Panc1 (cell line): ENCODE measurements at regions not wholly inside any gene's neighbourhood (a gene's known extent, or its start where the extent isn't known, plus 50 kb on each side); places are given as distances from the start of the nearest gene placed in this dataset.

Source experiments
- ATAC-seq: fragments of 200-7000 bp; cut with Tn5 transposase; 2 replicates; pipeline ENCODE4 v1.9.1; 2020; ENCODE audit warnings: mild to moderate bottlenecking, moderate library complexity
- BruUV-seq: library from RNA; stranded (reverse); fragments of 400-500 nt; replicated peaks from 2 replicates; lab custom pipeline; 2021; lab: Mats Ljungman, UMichigan
- CTCF ChIA-PET: fragments of 300-600 bp; sonication (Branson Sonifier 250); formaldehyde crosslinking; loops from one replicate; lab custom pipeline; 2022; ENCODE audit warnings: antibody characterized with exemption; lab: Charles Lee
- POLR2A ChIA-PET: fragments of 300-600 bp; sonication (Branson Sonifier 250); formaldehyde crosslinking; loops from one replicate; lab custom pipeline; 2022; ENCODE audit warnings: antibody characterized with exemption; lab: Charles Lee
- DNase-seq: peaks from one replicate; pipeline ENCODE4 v3.0.0-alpha.2; 2010; ENCODE audit warnings: low read depth, low spot score
- H3K27ac ChIP-seq: 2 replicates; pipeline ENCODE4 v1.5.1; 2011; ENCODE audit warnings: mild to moderate bottlenecking, low read length, inconsistent platforms
- H3K27me3 ChIP-seq: fragments of 200-500 bp; sonication (Bioruptor generic); 2 replicates; pipeline ENCODE4 v1.6.0; 2014; ENCODE audit warnings: low read length, inconsistent platforms; ENCODE audit not compliant: control insufficient read depth, insufficient read depth
- H3K36me3 ChIP-seq: fragments of 200-500 bp; sonication (Bioruptor generic); 2 replicates; pipeline ENCODE4 v1.5.1; 2014; ENCODE audit warnings: inconsistent platforms, mild to moderate bottlenecking, low read length, moderate library complexity; ENCODE audit not compliant: control insufficient read depth, insufficient read depth
- H3K4me1 ChIP-seq: 2 replicates; pipeline ENCODE4 v1.5.1; 2011; ENCODE audit warnings: inconsistent platforms, mild to moderate bottlenecking, low read length, moderate library complexity; ENCODE audit not compliant: control insufficient read depth, insufficient read depth
- H3K4me3 ChIP-seq, 2 experiments: 2 replicates each; pipeline ENCODE4 v1.5.1; 2011 to 2012; ENCODE audit warnings: low read depth in 2 of 2, low read length in 2 of 2, mild to moderate bottlenecking in 2 of 2, inconsistent platforms in 1 of 2, moderate library complexity in 1 of 2
- H3K9me3 ChIP-seq: fragments of 200-500 bp; sonication (Bioruptor generic); 2 replicates; pipeline ENCODE4 v1.5.1; 2014; ENCODE audit warnings: low read depth, mild to moderate bottlenecking, inconsistent platforms, low read length, moderate library complexity; ENCODE audit not compliant: control insufficient read depth, insufficient read depth
- CTCF ChIP-seq: fragments of 450-650 bp; IDR thresholded peaks from 2 replicates; pipeline ENCODE4 v1.5.1; 2017; ENCODE audit warnings: mild to moderate bottlenecking
- POLR2AphosphoS5 ChIP-seq: IDR thresholded peaks from 2 replicates; pipeline ENCODE4 v1.6.1; 2012; ENCODE audit warnings: mild to moderate bottlenecking, low read depth, low read length, moderate library complexity
- REST ChIP-seq, 2 experiments: IDR thresholded peaks; 2 replicates each; pipeline ENCODE4 v1.6.1; 2011 to 2012; ENCODE audit warnings: low read depth in 2 of 2, control low read depth in 1 of 2, low read length in 1 of 2, mild to moderate bottlenecking in 1 of 2, moderate library complexity in 1 of 2; ENCODE audit not compliant: insufficient read depth in 1 of 2
- SIN3A ChIP-seq: IDR thresholded peaks from 2 replicates; pipeline ENCODE4 v1.6.1; 2012; ENCODE audit warnings: low read depth, mild to moderate bottlenecking, low read length, moderate library complexity, borderline replicate concordance; ENCODE audit not compliant: insufficient read depth
- TCF7L2 ChIP-seq: IDR thresholded peaks from 2 replicates; pipeline ENCODE4 v1.6.1; 2011; ENCODE audit warnings: mild to moderate bottlenecking, low read depth, low read length, inconsistent platforms
- in situ Hi-C: cut with HindIII; loops from 2 replicates; pipeline ENCODE4 v1.10.0; 2016; ENCODE audit warnings: low sequenced_read_pairs, low pct_unique_long_range_greater_than_20kb
- intact Hi-C: fragments of 100-400 bp; cut with micrococcal nuclease; formaldehyde crosslinking; loops from one replicate; pipeline ENCODE4 v1.10.0; 2022; ENCODE audit not compliant: unreplicated experiment

DNA sequence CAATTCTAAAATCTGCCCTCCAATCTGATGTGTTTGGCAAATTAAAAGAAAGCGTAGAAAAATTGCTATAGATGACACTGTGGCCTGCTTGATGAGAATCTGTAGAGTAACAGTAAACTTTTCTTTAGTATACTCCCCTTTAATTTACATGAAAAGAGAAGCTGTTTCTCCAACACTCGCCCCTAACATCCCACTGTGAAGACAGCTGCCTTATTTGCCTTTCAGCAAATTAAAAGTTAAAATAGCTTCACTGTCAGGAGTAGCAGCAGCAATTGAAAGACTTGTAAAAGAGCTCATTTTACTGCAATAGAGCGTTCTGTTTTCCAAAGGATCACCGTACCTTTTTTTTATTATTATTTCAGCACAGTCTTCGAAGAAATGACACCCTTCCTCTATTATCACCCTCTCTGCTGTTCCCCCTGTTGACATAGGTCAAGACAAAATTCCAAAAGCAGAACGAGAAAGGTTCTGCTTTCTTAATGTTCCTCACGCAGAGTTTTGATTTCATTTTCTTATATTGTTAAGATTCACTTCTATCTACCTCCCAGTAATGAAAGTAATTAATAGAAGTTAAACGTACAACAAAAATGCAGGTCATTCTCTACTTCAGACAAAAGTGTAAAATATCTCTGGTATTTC is 153.5 kb upstream of the USP15 start:
- Histone ChIP-seq H3K36me3 (no peaks in the 10 kb centered on the region), H3K9me3 (no peaks in the 10 kb centered on the region), H3K4me3 (no peak overlapping the region), H3K27ac (no peak overlapping the region), H3K27me3 (no peaks in the 10 kb centered on the region), H3K4me1 (no peaks in the 10 kb centered on the region)
- TF ChIP-seq TCF7L2 (no peak), SIN3A (no peak), POLR2AphosphoS5 (no peak), REST (IDR thresholded peaks at IDR 0.05; ENCODE audit: insufficient read depth in 1 of 2, low read depth in 2 of 2, low read length in 1 of 2) (no peak), CTCF (no peak)
- in situ Hi-C loops: no loop called here
- intact Hi-C loops: no loop called here
- no peak for ATAC-seq
- CTCF ChIA-PET: no interaction called here
- no peak for DNase-seq
- no TSS peak for BruUV-seq
- POLR2A ChIA-PET: no interaction called here

- intact Hi-C loops (no loop called here), in situ Hi-C loops (no loop called here)
- no peaks in the 10 kb centered on the region for H3K9me3 ChIP-seq
- no peak overlapping the region for H3K27ac ChIP-seq
- H3K4me1 ChIP-seq: no peaks in the 10 kb centered on the region
- ChIA-PET CTCF (no interaction called here), POLR2A (no interaction called here)
- H3K4me3 ChIP-seq: no peak overlapping the region
- H3K36me3 ChIP-seq: no peaks in the 10 kb centered on the region
- no TSS peak for BruUV-seq
- DNase-seq (no peak), ATAC-seq (no peak)
- no peaks in the 10 kb centered on the region for H3K27me3 ChIP-seq
- TF ChIP-seq REST (IDR thresholded peaks at IDR 0.05; ENCODE audit: insufficient read depth in 1 of 2, low read depth in 2 of 2, low read length in 1 of 2) (no peak), CTCF (no peak), SIN3A (no peak), POLR2AphosphoS5 (no peak), TCF7L2 (no peak)
Measured at GRCh38 chr12:62113366-62114011, 146.7 kb upstream of the USP15 start.
